ENCODE measurements at regions not wholly inside any gene's neighbourhood (a gene's known extent, or its start where the extent isn't known, plus 50 kb on each side); places are given as distances from the start of the nearest gene placed in this dataset.

DNA sequence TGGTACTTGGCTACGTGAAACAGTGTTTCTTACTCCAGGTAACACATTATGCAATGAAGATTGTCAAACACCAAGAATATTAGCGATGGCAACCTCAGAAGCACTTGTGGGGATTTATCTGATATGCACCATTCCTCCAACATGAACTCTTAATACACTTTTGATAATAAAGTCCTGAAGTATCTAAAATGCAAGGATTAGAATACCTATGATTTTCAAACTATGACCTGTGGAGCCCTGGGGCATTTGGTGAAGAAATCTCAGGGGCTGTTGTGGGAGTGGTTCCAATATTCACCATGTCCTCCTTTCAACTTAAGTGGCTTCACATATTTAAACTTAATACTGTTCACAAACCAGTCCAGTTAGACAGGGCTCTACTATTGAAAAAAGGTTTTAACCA is 214.6 kb upstream of the POU5F2 start:
- TF ChIP-seq, protein P1, sequence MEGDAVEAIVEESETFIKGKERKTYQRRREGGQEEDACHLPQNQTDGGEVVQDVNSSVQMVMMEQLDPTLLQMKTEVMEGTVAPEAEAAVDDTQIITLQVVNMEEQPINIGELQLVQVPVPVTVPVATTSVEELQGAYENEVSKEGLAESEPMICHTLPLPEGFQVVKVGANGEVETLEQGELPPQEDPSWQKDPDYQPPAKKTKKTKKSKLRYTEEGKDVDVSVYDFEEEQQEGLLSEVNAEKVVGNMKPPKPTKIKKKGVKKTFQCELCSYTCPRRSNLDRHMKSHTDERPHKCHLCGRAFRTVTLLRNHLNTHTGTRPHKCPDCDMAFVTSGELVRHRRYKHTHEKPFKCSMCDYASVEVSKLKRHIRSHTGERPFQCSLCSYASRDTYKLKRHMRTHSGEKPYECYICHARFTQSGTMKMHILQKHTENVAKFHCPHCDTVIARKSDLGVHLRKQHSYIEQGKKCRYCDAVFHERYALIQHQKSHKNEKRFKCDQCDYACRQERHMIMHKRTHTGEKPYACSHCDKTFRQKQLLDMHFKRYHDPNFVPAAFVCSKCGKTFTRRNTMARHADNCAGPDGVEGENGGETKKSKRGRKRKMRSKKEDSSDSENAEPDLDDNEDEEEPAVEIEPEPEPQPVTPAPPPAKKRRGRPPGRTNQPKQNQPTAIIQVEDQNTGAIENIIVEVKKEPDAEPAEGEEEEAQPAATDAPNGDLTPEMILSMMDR (conservative IDR thresholded peaks at IDR 0.05; ENCODE audit: low read depth, low read length), result no peak
- TF ChIP-seq POLR2A (IDR thresholded peaks at IDR 0.05; ENCODE audit: low read depth, low read length), result no peak
- no peak for TF ChIP-seq BHLHE40 (IDR thresholded peaks at IDR 0.05; ENCODE audit: low read depth, low read length)
- TF ChIP-seq FOS (IDR thresholded peaks at IDR 0.05; ENCODE audit: low read depth, low read length), result no peak
- no peak for TF ChIP-seq CEBPB (IDR thresholded peaks at IDR 0.05; ENCODE audit: low read depth, low read length)
- no peak for TF ChIP-seq CHD1 (IDR thresholded peaks at IDR 0.05; ENCODE audit: low read depth, low read length)
- no peak for TF ChIP-seq RCOR1 (IDR thresholded peaks at IDR 0.05; ENCODE audit: insufficient replicate concordance, low read length)
- no peak for TF ChIP-seq RAD21 (IDR thresholded peaks at IDR 0.05; ENCODE audit: low read length)
- TF ChIP-seq, protein P2, sequence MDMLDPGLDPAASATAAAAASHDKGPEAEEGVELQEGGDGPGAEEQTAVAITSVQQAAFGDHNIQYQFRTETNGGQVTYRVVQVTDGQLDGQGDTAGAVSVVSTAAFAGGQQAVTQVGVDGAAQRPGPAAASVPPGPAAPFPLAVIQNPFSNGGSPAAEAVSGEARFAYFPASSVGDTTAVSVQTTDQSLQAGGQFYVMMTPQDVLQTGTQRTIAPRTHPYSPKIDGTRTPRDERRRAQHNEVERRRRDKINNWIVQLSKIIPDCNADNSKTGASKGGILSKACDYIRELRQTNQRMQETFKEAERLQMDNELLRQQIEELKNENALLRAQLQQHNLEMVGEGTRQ (IDR thresholded peaks at IDR 0.05; ENCODE audit: low read depth, low read length), result no peak
- no peak for TF ChIP-seq SMC3 (IDR thresholded peaks at IDR 0.05; ENCODE audit: low read depth, low read length)
- TF ChIP-seq, protein P3, sequence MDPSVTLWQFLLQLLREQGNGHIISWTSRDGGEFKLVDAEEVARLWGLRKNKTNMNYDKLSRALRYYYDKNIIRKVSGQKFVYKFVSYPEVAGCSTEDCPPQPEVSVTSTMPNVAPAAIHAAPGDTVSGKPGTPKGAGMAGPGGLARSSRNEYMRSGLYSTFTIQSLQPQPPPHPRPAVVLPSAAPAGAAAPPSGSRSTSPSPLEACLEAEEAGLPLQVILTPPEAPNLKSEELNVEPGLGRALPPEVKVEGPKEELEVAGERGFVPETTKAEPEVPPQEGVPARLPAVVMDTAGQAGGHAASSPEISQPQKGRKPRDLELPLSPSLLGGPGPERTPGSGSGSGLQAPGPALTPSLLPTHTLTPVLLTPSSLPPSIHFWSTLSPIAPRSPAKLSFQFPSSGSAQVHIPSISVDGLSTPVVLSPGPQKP (IDR thresholded peaks at IDR 0.05; ENCODE audit: borderline replicate concordance, low read depth, low read length), result no peak
- TF ChIP-seq RFX5 (IDR thresholded peaks at IDR 0.05; ENCODE audit: low read depth, low read length), result no peak
- no peak for TF ChIP-seq MXI1 (IDR thresholded peaks at IDR 0.05; ENCODE audit: borderline replicate concordance, low read depth, low read length)
